Kidney (tissue), 13 donors: ENCODE measurements at regions not wholly inside any gene's neighbourhood (a gene's known extent, or its start where the extent isn't known, plus 50 kb on each side); places are given as distances from the start of the nearest gene placed in this dataset.

Experiments used
- DNase-seq, 5 donors: peaks; one replicate each; pipeline ENCODE4 v3.0.0-alpha.2; 2013 to 2020
- FAIRE-seq: peaks from 2 replicates; lab custom pipeline; 2012; peaks lifted over from hg19 to GRCh38; lab: Jason Lieb, UNC
- H3K27ac ChIP-seq, 2 donors: one replicate each; pipeline ENCODE4 v1.7.0; 2013; ENCODE audit warnings: low read depth in 2 of 2, low read length in 2 of 2, inconsistent platforms in 1 of 2
- H3K27me3 ChIP-seq: one replicate; pipeline ENCODE4 v1.7.1; 2013; ENCODE audit warnings: low read length, inconsistent platforms; ENCODE audit not compliant: control insufficient read depth, insufficient read depth
- H3K36me3 ChIP-seq, 3 donors: one replicate each; pipeline versions ENCODE4 v1.7.0 to v1.7.1; 2013; ENCODE audit warnings: low read length in 3 of 3, control low read depth in 1 of 3, inconsistent platforms in 1 of 3; ENCODE audit not compliant: insufficient read depth in 3 of 3, control insufficient read depth in 2 of 3
- H3K4me1 ChIP-seq, 3 donors: one replicate each; pipeline versions ENCODE4 v1.7.0 to v1.7.1; 2013; ENCODE audit warnings: low read length in 3 of 3, inconsistent platforms in 1 of 3, low read depth in 1 of 3; ENCODE audit not compliant: control insufficient read depth in 2 of 3, insufficient read depth in 2 of 3
- H3K4me3 ChIP-seq, 3 donors: one replicate each; pipeline versions ENCODE4 v1.7.0 to v1.8.1; 2013; ENCODE audit warnings: low read length in 3 of 3, control low read depth in 1 of 3, inconsistent platforms in 1 of 3
- H3K9ac ChIP-seq, 3 donors: one replicate each; pipeline versions ENCODE4 v1.7.0 to v1.7.1; 2013; ENCODE audit warnings: low read length in 3 of 3, control low read depth in 1 of 3, inconsistent platforms in 1 of 3
- H3K9me3 ChIP-seq, 3 donors: one replicate each; pipeline versions ENCODE4 v1.7.0 to v1.7.1; 2013; ENCODE audit warnings: low read length in 3 of 3, control low read depth in 1 of 3, inconsistent platforms in 1 of 3; ENCODE audit not compliant: control insufficient read depth in 2 of 3, insufficient read depth in 1 of 3
- intact Hi-C: fragments of 100-400 bp; cut with DNase I; formaldehyde crosslinking; loops from one replicate; pipeline ENCODE4 v1.11.1; 2022
- TF ChIP-seq, protein P1 (sequence below): IDR thresholded peaks from 3 replicates; pipeline ENCODE4 v1.5.1; 2012; ENCODE audit warnings: mild to moderate bottlenecking, moderate library complexity, borderline replicate concordance; ENCODE audit not compliant: insufficient read depth; ENCODE audit errors: extremely low read depth
- donor health status: control.
- donor health status: control.
- donor health status: control.
- donor health status: control.
- donor health status: control.
- donor health status: DM: yes; HTN: yes; CAD: no.
- donor health status: Normal renal cell carcinoma (clear cell type).

DNA sequence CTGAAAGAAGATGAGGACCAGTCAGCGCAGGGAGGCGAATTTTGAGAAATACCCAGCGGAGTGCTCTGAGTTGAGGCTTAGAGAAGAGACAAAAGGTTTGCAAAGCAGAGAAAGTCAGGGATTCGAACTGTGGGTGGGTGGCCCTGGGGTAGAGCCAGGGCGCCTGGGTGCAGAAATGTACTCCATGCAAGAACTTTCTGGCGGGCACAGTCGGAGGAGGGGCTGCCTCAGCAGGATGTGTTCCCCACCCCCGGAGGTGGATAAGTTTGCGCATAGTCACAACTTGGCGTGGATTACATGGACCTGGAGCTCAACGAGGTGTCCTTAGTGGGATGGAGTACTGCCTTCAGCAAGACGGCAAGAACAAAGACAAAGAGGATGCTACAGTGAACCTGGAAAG is 117.3 kb upstream of the ALDH1A3 start:
- H3K4me1 ChIP-seq: no peaks in the 10 kb centered on the region
- no peak for DNase-seq
- no peaks in the 10 kb centered on the region for H3K9me3 ChIP-seq
- H3K36me3 ChIP-seq: no peaks in the 10 kb centered on the region
- TF ChIP-seq, protein P1, sequence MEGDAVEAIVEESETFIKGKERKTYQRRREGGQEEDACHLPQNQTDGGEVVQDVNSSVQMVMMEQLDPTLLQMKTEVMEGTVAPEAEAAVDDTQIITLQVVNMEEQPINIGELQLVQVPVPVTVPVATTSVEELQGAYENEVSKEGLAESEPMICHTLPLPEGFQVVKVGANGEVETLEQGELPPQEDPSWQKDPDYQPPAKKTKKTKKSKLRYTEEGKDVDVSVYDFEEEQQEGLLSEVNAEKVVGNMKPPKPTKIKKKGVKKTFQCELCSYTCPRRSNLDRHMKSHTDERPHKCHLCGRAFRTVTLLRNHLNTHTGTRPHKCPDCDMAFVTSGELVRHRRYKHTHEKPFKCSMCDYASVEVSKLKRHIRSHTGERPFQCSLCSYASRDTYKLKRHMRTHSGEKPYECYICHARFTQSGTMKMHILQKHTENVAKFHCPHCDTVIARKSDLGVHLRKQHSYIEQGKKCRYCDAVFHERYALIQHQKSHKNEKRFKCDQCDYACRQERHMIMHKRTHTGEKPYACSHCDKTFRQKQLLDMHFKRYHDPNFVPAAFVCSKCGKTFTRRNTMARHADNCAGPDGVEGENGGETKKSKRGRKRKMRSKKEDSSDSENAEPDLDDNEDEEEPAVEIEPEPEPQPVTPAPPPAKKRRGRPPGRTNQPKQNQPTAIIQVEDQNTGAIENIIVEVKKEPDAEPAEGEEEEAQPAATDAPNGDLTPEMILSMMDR: no peak
- no peaks in the 10 kb centered on the region for H3K27me3 ChIP-seq
- intact Hi-C loops: no loop called here
- no peak overlapping the region for H3K27ac ChIP-seq
- FAIRE-seq: no peak
- no peak overlapping the region for H3K9ac ChIP-seq
- no peak overlapping the region for H3K4me3 ChIP-seq

DNA sequence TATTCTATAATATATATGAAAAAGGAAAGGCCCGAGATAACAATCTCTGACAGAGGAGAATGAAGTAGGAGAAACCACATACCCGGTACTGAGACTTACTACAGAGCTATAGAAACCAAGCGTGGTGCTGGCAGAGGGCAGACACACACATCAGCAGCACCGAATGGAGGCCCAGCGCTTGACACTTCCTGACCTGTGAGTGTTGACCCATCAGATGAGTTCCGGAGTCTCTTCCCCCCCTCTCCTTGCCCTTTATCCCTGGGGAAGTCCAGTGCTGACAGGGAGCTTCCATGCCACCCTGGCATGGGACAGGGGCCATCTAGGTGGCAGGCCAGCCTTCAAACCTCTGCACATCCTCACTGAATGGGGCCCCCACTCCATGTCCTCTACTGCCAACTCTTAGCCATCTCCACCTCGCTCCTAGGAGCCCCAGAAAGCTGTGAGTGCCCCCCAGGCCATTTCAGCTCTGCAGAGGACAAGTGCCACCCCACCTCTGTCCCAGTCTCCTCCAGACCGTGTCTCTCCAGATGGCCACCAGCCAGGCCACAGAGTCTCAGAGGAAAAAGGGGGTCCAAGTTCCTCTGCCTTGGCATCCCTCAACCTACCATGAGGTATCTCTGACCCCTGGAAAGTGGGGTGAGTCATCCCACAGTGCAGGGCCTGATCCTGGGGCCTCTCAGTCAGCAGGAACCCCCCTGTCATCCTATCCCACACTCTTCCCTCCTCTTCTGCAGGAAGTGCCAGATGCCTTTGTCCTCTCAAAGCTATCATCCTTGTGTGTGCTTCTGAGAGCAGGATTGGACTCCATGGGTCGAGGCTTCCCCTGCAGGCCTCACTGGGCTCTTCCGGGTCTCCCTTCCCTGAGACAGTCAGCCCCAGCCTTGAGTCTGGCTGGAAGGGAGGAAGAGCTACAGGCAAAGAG is 116.5 kb upstream of the ALDH1A3 start:
- H3K9ac ChIP-seq: no peak overlapping the region
- H3K36me3 ChIP-seq: no peaks in the 10 kb centered on the region
- FAIRE-seq (no peak), DNase-seq (no peak)
- H3K27me3 ChIP-seq: no peaks in the 10 kb centered on the region
- H3K4me1 ChIP-seq: no peaks in the 10 kb centered on the region
- no peak overlapping the region for H3K27ac ChIP-seq
- H3K4me3 ChIP-seq: no peak overlapping the region
- TF ChIP-seq, protein P1: no peak
- H3K9me3 ChIP-seq: no peaks in the 10 kb centered on the region
- intact Hi-C loops: no loop called here

DNA sequence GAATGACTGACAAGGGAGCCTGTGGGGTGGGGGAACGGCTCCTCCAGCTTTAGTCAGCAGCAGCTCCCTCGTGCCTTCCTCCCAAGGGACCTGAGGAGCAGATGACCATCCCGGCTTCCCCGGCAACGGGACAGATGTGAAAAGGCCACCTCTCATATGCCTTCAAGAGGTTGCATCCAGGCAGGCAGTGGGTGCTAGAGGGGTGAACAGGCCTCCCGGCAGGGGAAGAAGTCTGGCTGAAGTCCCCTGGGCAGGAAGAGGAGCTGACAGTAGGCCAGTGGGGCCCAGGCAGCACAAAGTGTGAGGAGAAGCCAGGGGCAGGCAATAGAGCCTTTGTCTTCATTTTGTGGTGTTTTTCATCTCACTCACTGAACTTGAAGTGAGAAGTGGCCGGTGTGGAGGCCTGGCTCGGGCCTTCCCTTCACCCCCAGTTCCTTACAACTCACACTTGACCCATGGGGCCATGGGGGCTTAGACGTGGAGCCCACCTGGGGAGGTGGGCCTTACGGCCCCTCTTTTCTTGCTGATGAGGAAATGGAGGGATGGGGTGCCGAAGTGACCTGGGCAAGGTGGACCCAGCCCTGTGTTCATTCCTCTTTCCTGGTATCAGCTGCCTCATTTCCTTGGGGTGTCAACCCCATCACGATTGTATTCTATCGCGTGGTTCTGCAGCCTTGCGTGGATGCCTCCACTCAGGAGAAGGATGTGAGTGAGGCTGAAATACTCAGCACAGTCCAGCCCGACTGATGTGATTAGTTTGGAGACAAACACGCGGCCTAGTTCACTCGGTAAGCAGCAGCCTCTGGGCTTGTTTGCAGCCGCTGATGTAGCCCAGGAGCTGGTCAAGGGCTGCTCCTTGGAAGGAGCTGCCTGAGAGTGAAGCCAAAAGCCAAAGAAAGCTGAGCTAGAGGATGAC is 115.5 kb upstream of the ALDH1A3 start:
- no peak for DNase-seq
- H3K9me3 ChIP-seq: no peaks in the 10 kb centered on the region
- H3K4me3 ChIP-seq: no peak overlapping the region
- no peak overlapping the region for H3K27ac ChIP-seq
- no peaks in the 10 kb centered on the region for H3K4me1 ChIP-seq
- no peak overlapping the region for H3K9ac ChIP-seq
- H3K27me3 ChIP-seq: no peaks in the 10 kb centered on the region
- TF ChIP-seq, protein P1: no peak
- FAIRE-seq: no peak
- intact Hi-C loops: no loop called here
- H3K36me3 ChIP-seq: no peaks in the 10 kb centered on the region
